GM19239 (cell line): ENCODE measurements at regions not wholly inside any gene's neighbourhood (a gene's known extent, or its start where the extent isn't known, plus 50 kb on each side); places are given as distances from the start of the nearest gene placed in this dataset.
"Not testable (repeated sequence)": the region's sequence is repeated elsewhere in the genome, so short reads cannot be mapped to it uniquely, and the experiment has no call there.

Source experiments
- DNase-seq: peaks from one replicate; pipeline ENCODE4 v3.0.0; 2011; ENCODE audit warnings: low spot score; ENCODE audit not compliant: insufficient read length
- FAIRE-seq: peaks from 2 replicates; lab custom pipeline; 2011; peaks lifted over from hg19 to GRCh38; lab: Jason Lieb, UNC

DNA sequence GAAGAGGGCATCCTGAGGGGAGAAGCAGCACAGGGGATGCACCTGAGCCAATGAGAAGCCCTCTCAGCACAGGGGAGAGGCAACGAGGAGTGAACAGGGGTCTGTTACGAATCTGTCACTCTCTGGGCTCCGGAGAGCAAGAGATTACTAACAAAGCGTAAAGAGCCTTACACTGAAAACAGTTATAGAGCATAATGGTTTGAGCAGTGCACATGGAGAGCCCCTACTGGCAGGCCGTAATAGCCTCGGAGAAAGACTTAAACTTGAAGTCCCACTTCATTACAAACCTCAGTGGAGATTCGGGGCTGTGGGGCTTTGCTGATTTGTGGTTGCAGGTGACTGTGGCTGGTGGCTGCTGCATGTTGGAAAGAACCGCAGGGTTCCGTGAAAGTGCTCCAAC is 271.5 kb upstream of the TMC3 start:
- FAIRE-seq = no peak
- no peak for DNase-seq

- DNase-seq (no peak), FAIRE-seq (no peak)
These were observed 269.8 kb upstream of the TMC3 start for GRCh38 chr15:81643771-81644170.

- FAIRE-seq (no peak), DNase-seq (no peak)
These were observed 268.5 kb upstream of the TMC3 start for GRCh38 chr15:81642451-81642990.

DNA sequence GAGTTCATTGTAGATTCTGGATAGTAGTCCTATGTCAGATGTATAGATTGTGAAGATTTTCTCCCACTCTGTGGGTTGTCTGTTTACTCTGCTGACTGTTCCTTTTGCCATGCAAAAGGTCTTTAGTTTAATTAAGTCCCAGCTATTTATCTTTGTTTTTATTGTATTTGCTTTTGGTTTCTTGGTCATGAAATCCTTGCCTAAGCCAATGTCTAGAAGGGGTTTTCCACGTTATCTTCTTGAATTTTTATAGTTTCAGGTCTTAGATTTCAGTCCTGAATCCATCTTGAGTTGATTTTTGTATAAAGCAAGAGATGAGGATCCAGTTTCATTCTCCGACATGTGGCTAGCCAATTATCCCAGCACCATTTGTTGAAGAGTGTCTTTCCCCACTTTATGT is 262.1 kb upstream of the TMC3 start:
- not testable (repeated sequence) for FAIRE-seq, DNase-seq

GRCh38 chr15:81633889-81634288 is 259.9 kb upstream of the TMC3 start:
- no peak for FAIRE-seq
- no peak for DNase-seq

GRCh38 chr15:81625896-81626295 is 251.9 kb upstream of the TMC3 start:
- no peak for FAIRE-seq
- DNase-seq = no peak

- DNase-seq = no peak
- no peak for FAIRE-seq
These were observed 245.0 kb upstream of the TMC3 start for GRCh38 chr15:81619002-81619401.

DNA sequence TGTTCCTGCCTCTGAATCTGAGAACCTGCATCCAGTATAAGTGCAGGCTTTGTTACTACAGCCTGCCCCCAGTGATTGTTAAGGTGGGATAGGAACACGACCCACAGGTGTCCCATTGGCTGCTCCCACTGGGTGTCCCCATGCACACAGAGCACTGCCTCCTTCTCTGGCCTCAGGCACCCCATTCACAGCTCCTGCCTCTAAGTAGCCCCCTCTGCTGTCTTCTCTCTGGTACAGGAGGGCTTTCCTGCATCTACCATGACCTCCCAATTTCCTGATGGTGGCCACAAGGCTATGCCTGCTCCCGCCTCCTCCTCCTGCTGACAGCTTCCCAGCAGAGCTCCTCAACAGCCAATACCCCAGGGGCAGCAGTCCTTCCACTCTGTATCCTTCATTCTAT is 238.6 kb upstream of the TMC3 start:
- FAIRE-seq (no peak), DNase-seq (no peak)

DNA sequence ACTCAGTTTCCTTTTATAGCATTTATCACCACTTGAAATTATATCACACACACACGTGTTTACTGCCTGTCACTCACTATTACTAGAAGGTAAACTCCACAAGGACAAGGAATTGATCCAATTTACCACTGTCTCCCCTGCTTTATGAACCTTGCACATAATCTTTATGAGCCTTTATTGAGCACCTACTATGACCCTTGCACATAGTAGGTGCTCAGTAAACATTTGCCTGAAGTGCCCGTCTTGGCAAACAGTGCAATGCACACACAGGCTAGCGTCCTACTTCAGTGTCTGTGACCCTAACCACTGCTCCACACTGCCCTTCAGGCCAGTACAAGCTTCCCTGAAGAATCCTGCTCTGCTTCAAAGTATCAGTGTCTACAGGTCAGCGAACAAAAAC is 237.7 kb upstream of the TMC3 start:
- FAIRE-seq = no peak

DNA sequence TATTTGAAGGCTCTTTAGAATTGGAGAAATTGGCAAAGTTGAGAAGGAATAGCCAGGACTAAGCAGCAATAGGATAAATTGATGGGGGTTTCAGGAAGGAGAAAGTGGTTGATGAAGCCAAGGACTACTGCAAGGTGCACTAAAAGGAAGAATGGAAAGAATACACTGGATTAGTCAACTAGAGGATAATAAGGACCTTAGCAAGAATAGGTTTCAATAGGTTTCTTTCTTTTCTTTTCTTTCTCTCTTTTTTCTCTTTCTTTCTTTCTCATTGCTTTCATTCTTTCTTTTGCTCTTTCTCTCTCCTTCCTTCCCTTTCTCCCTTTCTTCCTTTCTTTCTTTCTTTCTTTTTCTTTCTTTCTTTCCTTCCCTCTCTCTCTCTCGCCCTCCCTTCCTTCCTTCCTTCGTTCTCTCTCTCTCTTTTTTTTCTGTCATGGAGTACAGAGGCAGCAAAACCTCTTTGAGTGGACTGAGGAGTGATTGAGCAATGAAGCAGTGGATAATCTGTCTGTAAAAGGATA is 234.4 kb upstream of the TMC3 start:
- DNase-seq = no peak
- FAIRE-seq = no peak

More for the DNA sequence above, 237.7 kb upstream of the TMC3 start:
- no peak for DNase-seq

GRCh38 chr15:81604713-81605112 is 230.7 kb upstream of the TMC3 start:
- DNase-seq = no peak
- no peak for FAIRE-seq

DNA sequence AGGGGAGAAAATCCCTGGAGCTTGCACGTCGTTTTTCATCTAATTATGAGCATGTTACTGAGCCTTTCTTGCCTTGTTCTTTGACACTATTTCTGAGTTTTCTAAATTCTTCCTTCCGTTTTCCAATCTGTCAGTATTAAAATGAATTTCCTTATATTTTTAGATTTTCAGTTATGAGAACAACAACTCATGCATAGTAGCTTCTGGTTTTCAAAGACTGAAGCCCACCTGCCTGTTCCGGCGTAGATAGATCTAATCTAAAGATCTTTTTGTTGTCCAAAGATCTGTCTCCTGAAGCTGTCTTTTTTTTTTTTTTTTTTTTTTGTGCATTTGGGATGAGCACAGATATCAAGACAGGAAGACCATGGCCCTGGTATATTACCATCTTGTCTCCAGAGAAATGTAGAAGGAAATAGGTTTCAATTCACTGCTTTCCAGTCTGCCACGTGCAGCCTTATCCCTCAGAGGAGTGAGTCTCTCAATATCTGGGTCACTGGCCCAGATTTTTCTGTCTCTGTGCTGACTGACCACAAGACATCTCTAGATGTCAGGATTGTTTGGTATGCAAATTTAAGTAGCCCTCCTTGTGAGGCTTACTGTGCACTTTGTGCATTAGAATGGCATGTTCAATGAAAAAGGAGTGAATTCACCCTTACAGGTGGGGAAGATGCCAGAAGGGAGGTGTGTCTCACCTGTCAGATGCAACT is 222.3 kb upstream of the TMC3 start:
- FAIRE-seq (no peak), DNase-seq (no peak)

- no peak for FAIRE-seq
- DNase-seq = no peak
These were observed 221.7 kb upstream of the TMC3 start for GRCh38 chr15:81595752-81596151.

GRCh38 chr15:81589671-81590070 is 215.7 kb upstream of the TMC3 start:
- no peak for DNase-seq
- no peak for FAIRE-seq

DNA sequence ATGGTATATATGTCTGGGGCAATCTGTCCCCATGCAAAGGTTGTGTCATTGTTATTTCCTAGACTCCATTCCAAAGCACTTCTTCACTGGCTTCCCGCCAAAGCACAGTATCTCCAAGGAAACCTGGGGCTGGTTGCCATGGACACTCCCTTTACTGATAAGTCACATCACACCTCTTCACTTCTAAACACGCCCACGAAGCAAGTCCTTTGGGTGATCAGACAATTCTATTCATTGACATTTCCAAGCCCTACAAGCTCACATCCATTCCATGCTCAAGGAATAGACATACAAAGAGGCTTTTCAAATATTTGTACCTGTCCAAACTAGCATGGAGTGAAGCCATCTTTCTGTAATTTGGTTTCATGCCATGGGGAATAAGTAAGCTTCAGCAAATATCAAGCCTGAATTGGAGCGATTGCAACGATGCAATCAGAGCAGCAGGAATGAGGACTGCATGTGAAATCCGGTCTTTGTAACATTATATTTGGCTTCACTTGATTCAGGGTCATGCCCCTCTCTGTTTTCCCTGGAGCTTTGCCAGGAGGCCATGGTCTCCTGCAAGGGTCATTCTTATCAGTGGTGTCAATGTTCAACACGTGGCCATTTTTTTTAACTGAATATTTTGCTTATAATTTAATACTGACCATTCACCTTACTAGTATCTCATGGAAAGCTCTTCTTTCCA is 201.6 kb upstream of the TMC3 start:
- DNase-seq (no peak), FAIRE-seq (no peak)

GRCh38 chr15:81573098-81573746 is 199.2 kb upstream of the TMC3 start:
- FAIRE-seq (no peak), DNase-seq (no peak)

GRCh38 chr15:81572190-81572589 is 198.2 kb upstream of the TMC3 start:
- DNase-seq (no peak), FAIRE-seq (no peak)

- FAIRE-seq (no peak), DNase-seq (no peak)
These were observed 195.5 kb upstream of the TMC3 start for GRCh38 chr15:81569286-81570080.

DNA sequence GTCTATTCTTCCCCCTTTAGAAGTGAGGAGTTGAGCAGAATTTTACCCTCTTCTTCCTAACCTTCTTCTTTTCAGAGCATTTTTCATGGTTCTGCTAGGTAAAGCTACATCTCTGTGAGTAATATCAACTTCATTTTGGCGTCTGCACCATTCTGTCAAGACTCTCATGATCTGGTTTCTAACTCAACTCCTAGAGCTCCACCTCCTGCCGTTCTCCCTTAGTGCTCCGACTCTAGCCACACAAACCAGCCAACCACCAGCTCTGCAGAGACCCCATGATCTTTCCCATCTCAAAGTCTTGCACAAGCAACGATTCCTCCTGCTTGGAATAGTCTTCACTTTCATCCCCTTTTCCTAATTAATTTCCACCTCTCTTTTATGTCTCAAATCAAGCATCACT is 193.9 kb upstream of the TMC3 start:
- no peak for FAIRE-seq
- no peak for DNase-seq

GRCh38 chr15:81562986-81563385 is 189.0 kb upstream of the TMC3 start:
- FAIRE-seq = no peak
- no peak for DNase-seq
